A549 (cell line): ENCODE measurements at regions not wholly inside any gene's neighbourhood (a gene's known extent, or its start where the extent isn't known, plus 50 kb on each side); places are given as distances from the start of the nearest gene placed in this dataset.
A peak's percentile ranks its signal among the peaks of the same experiment; 100 is the strongest.

ENCODE experiments used
- ATAC-seq, 2 experiments: fragments of 200-7000 bp in 1 of 2; fragments of >200 bp in 1 of 2; cut with Nextera tagmentation in 1 of 2; cut with Tn5 transposase in 1 of 2; 3 replicates each; pipeline versions ENCODE4 v1.8.0 to v1.9.1; 2018 to 2020; ENCODE audit warnings: mild to moderate bottlenecking in 1 of 2, moderate library complexity in 1 of 2
- CTCF ChIA-PET: fragments of 300-600 bp; sonication (Branson Sonifier 250); formaldehyde crosslinking; extraction: SDS; loops from one replicate; lab custom pipeline; 2021; ENCODE audit warnings: antibody characterized with exemption, inconsistent platforms; lab: Yijun Ruan, JAX
- POLR2A ChIA-PET: fragments of 350-600 bp; formaldehyde crosslinking; extraction: SDS; loops from one replicate; lab custom pipeline; 2021; ENCODE audit warnings: antibody characterized with exemption, inconsistent platforms; lab: Yijun Ruan, JAX
- DNase-seq, 2 experiments: peaks; one replicate each; pipeline versions ENCODE4 v3.0.0 to v3.0.0-alpha.2; 2011 to 2016; ENCODE audit warnings: low read depth in 1 of 2, low spot score in 1 of 2
- FAIRE-seq: peaks from 2 replicates; lab custom pipeline; 2011; peaks lifted over from hg19 to GRCh38; lab: Jason Lieb, UNC
- H3K27ac ChIP-seq, 2 experiments: fragments of >200 bp; sonication (Bioruptor Twin); formaldehyde crosslinking; 3 replicates each; pipeline ENCODE4 v1.5.1; 2016 to 2017
- H3K4me1 ChIP-seq: fragments of >200 bp; sonication (Bioruptor Twin); formaldehyde crosslinking; 3 replicates; pipeline ENCODE4 v1.6.1; 2016
- H3K4me2 ChIP-seq: fragments of >200 bp; sonication (Bioruptor Twin); formaldehyde crosslinking; 3 replicates; pipeline ENCODE4 v1.6.1; 2016
- H3K4me3 ChIP-seq: fragments of >200 bp; sonication (Bioruptor Twin); formaldehyde crosslinking; 3 replicates; pipeline ENCODE4 v1.5.1; 2016
- H3K9me3 ChIP-seq: fragments of >200 bp; sonication (Bioruptor Twin); formaldehyde crosslinking; 3 replicates; pipeline ENCODE4 v1.6.1; 2016
- CEBPB ChIP-seq, 2 experiments: fragments of >200 bp in 1 of 2; sonication (Bioruptor Twin) in 1 of 2; formaldehyde crosslinking in 1 of 2; IDR thresholded peaks; 2 replicates each; pipeline ENCODE4 v1.6.1; 2012 to 2016
- CHD2 ChIP-seq: fragments of 150-350 bp; IDR thresholded peaks from 2 replicates; pipeline ENCODE4 v1.6.1; 2014; ENCODE audit warnings: low read length; ENCODE audit not compliant: partially characterized antibody
- EHF ChIP-seq: fragments of 250-450 bp; sonication (Bioruptor Pico); IDR thresholded peaks from 2 replicates; pipeline ENCODE4 v1.5.0; 2020; ENCODE audit warnings: mild to moderate bottlenecking
- EHMT2 ChIP-seq: fragments of 200-600 bp; sonication (generic); IDR thresholded peaks from 2 replicates; pipeline ENCODE4 v1.6.1; 2016; ENCODE audit warnings: antibody characterized with exemption, low read depth, mild to moderate bottlenecking, moderate library complexity
- EP300 ChIP-seq, 2 experiments: fragments of >200 bp; sonication (Bioruptor Twin); formaldehyde crosslinking; IDR thresholded peaks; 2 replicates in 1 of 2; 3 replicates in 1 of 2; pipeline ENCODE4 v1.6.1; 2016 to 2017
- ESRRA ChIP-seq: fragments of 150-350 bp; IDR thresholded peaks from 2 replicates; pipeline ENCODE4 v1.6.1; 2014; ENCODE audit warnings: mild to moderate bottlenecking, low read length, borderline replicate concordance
- FOSL2 ChIP-seq, 2 experiments: fragments of 450-650 bp in 1 of 2; fragments of >200 bp in 1 of 2; sonication (Bioruptor Twin) in 1 of 2; formaldehyde crosslinking; IDR thresholded peaks; 2 replicates each; pipeline versions ENCODE4 v1.5.0 to v1.6.1; 2016 to 2020; ENCODE audit warnings: mild to moderate bottlenecking in 1 of 2, moderate library complexity in 1 of 2
- GATA3 ChIP-seq: IDR thresholded peaks from 2 replicates; pipeline ENCODE4 v1.6.1; 2012; ENCODE audit warnings: borderline replicate concordance
- HOXA7 ChIP-seq: fragments of 250-450 bp; sonication (Bioruptor Pico); IDR thresholded peaks from 2 replicates; pipeline ENCODE4 v1.5.0; 2020; ENCODE audit warnings: mild to moderate bottlenecking, moderate library complexity
- HOXB13 ChIP-seq: fragments of 250-450 bp; sonication (Bioruptor Pico); IDR thresholded peaks from 2 replicates; pipeline ENCODE4 v1.5.0; 2020; ENCODE audit warnings: low read depth, mild to moderate bottlenecking, moderate library complexity
- JUNB ChIP-seq: fragments of >200 bp; sonication (Bioruptor Twin); formaldehyde crosslinking; IDR thresholded peaks from 2 replicates; pipeline ENCODE4 v1.6.1; 2016
- KDM5A ChIP-seq: fragments of 200-600 bp; sonication (generic); IDR thresholded peaks from 2 replicates; pipeline ENCODE4 v1.6.1; 2016; ENCODE audit warnings: antibody characterized with exemption, mild to moderate bottlenecking
- MAZ ChIP-seq: fragments of 150-350 bp; IDR thresholded peaks from 2 replicates; pipeline ENCODE4 v1.6.1; 2014; ENCODE audit warnings: antibody characterized with exemption, low read depth, low read length, borderline replicate concordance
- NFE2L2 ChIP-seq: fragments of 150-350 bp; conservative IDR thresholded peaks from 2 replicates; pipeline ENCODE4 v1.6.1; 2014; ENCODE audit warnings: low read length
- PHF8 ChIP-seq: fragments of 200-600 bp; sonication (generic); IDR thresholded peaks from 2 replicates; pipeline ENCODE4 v1.6.1; 2016; ENCODE audit warnings: low read depth, mild to moderate bottlenecking, antibody characterized with exemption, moderate library complexity, borderline replicate concordance
- RCOR1 ChIP-seq: fragments of 150-350 bp; IDR thresholded peaks from 2 replicates; pipeline ENCODE4 v1.6.1; 2014; ENCODE audit warnings: antibody characterized with exemption, low read length, low read depth
- SMC3 ChIP-seq: fragments of >200 bp; sonication (Bioruptor Twin); formaldehyde crosslinking; IDR thresholded peaks from 3 replicates; pipeline ENCODE4 v1.6.1; 2018; ENCODE audit warnings: inconsistent platforms
- SREBF2 ChIP-seq: fragments of 450-650 bp; IDR thresholded peaks from 2 replicates; pipeline ENCODE4 v1.6.1; 2014; ENCODE audit warnings: mild to moderate bottlenecking, moderate library complexity
- ZC3H11A ChIP-seq: fragments of 450-650 bp; IDR thresholded peaks from 2 replicates; pipeline ENCODE4 v1.6.1; 2014; ENCODE audit warnings: antibody characterized with exemption, mild to moderate bottlenecking
- ZFP36 ChIP-seq: fragments of 450-650 bp; IDR thresholded peaks from 2 replicates; pipeline ENCODE4 v1.6.1; 2014; ENCODE audit warnings: borderline replicate concordance; ENCODE audit not compliant: partially characterized antibody
- WGBS: methylation state at CpG from one replicate; pipeline ENCODE4 v1.1.6; 2017; ENCODE audit errors: missing lambda C conversion rate; 5-methylcytosine and 5-hydroxymethylcytosine counted together
- TF ChIP-seq, protein P1 (sequence below): fragments of 200-600 bp; sonication (generic); IDR thresholded peaks from 2 replicates; pipeline ENCODE4 v1.6.1; 2016; ENCODE audit warnings: antibody characterized with exemption, mild to moderate bottlenecking, moderate library complexity
- TF ChIP-seq, protein P2 (sequence below): IDR thresholded peaks from 2 replicates; pipeline ENCODE4 v1.6.1; 2012
- TF ChIP-seq, protein P3 (sequence below): fragments of 250-450 bp; sonication (Bioruptor Pico); IDR thresholded peaks from 2 replicates; pipeline ENCODE4 v1.5.0; 2021; ENCODE audit warnings: mild to moderate bottlenecking, moderate library complexity, borderline replicate concordance
- TF ChIP-seq, protein P4 (sequence below): fragments of >200 bp; sonication (Bioruptor Twin); formaldehyde crosslinking; IDR thresholded peaks from 3 replicates; pipeline ENCODE4 v1.5.1; 2016
- TF ChIP-seq, protein P5 (sequence below): fragments of >200 bp; sonication (Bioruptor Twin); formaldehyde crosslinking; IDR thresholded peaks from 2 replicates; pipeline ENCODE4 v1.6.1; 2016

DNA sequence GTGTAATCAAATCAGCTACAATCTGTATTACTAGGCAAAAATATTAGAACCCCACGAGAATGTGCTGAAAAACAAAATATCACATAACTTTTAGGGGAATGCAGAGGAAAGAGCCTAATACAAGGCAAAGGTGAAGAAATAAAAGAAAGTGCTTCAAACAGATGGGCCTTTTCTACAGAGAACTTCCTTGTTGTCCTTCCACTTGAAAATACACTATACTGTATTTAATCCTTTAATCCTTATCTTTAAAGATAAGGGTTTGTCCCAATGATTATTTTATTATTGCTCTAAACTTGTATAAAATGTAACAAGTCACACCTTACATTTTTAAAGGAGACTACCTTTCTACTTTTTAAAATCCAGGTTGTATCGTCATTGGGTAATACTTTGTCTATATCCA is 296.5 kb downstream of the NDFIP2 start:
- ChIA-PET CTCF (no interaction called here), POLR2A (no interaction called here)
- Histone ChIP-seq H3K4me2 (no peak overlapping the region), H3K4me3 (no peak overlapping the region), H3K4me1 (peaks cover 20% of the 10 kb centered on the region; the same call in 1 of the 3 replicates), H3K9me3 (no peaks in the 10 kb centered on the region), H3K27ac (no peak overlapping the region)
- FAIRE-seq (no peak), DNase-seq (no peak), ATAC-seq (no peak)
- TF ChIP-seq RCOR1, result no peak
- TF ChIP-seq, protein P1, sequence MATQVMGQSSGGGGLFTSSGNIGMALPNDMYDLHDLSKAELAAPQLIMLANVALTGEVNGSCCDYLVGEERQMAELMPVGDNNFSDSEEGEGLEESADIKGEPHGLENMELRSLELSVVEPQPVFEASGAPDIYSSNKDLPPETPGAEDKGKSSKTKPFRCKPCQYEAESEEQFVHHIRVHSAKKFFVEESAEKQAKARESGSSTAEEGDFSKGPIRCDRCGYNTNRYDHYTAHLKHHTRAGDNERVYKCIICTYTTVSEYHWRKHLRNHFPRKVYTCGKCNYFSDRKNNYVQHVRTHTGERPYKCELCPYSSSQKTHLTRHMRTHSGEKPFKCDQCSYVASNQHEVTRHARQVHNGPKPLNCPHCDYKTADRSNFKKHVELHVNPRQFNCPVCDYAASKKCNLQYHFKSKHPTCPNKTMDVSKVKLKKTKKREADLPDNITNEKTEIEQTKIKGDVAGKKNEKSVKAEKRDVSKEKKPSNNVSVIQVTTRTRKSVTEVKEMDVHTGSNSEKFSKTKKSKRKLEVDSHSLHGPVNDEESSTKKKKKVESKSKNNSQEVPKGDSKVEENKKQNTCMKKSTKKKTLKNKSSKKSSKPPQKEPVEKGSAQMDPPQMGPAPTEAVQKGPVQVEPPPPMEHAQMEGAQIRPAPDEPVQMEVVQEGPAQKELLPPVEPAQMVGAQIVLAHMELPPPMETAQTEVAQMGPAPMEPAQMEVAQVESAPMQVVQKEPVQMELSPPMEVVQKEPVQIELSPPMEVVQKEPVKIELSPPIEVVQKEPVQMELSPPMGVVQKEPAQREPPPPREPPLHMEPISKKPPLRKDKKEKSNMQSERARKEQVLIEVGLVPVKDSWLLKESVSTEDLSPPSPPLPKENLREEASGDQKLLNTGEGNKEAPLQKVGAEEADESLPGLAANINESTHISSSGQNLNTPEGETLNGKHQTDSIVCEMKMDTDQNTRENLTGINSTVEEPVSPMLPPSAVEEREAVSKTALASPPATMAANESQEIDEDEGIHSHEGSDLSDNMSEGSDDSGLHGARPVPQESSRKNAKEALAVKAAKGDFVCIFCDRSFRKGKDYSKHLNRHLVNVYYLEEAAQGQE, result no peak
- WGBS, result 85% methylated on average over 2 of the region's 2 CpGs

DNA sequence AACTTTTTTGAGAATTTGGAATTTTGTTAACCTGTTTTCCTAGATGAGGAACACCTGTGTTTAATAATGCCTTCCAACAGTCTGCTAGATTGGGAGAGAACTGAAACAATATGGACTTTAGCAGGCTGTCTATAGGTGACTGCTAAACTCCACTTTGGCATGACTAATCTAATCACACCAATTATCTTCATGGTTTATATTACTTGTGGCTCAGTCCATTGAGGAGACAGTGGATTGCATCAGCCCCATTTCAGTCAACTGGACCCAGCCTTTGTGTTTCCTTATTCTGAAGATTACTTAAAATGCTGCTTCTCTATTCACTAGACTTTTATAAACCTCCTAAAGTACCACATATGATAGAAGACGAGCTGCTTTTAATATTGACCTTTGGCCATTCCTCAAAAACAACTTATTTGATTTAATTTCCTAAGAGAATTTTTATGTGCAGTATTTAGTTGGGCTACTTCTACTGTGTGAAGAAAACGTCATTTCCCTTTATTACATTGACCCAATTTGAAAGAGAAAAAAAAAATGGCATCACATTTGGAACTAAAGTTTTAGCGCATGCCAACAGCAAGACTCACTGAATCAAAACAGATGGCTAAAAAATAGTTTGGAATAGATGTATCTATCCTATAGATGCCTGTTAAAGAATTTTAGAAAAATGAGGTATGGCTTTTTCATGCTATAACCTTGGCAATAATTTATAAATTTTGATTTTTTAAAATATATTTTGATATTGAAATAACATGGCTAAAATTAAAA is 295.8 kb downstream of the NDFIP2 start:
- ATAC-seq, result no peak
- peaks cover 20% of the 10 kb centered on the region; the same call in 1 of the 3 replicates for H3K4me1 ChIP-seq
- no peaks in the 10 kb centered on the region for H3K9me3 ChIP-seq
- no peak overlapping the region for H3K4me2 ChIP-seq
- DNase-seq, result no peak
- POLR2A ChIA-PET, result interaction anchor here (1.7 kb wide), 1 partner anchor 564 kb away, joined by 5 read pairs; the partner anchor contains the start of gene SPRY2
- TF ChIP-seq GATA3 (no peak), FOSL2 (IDR thresholded peaks at IDR 0.05) (no peak), FOSL2 (CRISPR knock-in tag; IDR thresholded peaks at IDR 0.05) (no peak)
- TF ChIP-seq, all 56 proteins: peak for 0
- FAIRE-seq, result no peak
- no peak overlapping the region for H3K4me3 ChIP-seq
- H3K27ac ChIP-seq, result peak overlapping the region; percentile 13 to 63; a peak in 3 of 6 replicates
- 85% methylated on average over 3 of the region's 3 CpGs for WGBS
- CTCF ChIA-PET, result interaction anchor here (1.0 to 1.5 kb wide), 2 partner anchors 272 to 573 kb away, joined by 3 read pairs; no protein-coding TSS in a partner anchor

DNA sequence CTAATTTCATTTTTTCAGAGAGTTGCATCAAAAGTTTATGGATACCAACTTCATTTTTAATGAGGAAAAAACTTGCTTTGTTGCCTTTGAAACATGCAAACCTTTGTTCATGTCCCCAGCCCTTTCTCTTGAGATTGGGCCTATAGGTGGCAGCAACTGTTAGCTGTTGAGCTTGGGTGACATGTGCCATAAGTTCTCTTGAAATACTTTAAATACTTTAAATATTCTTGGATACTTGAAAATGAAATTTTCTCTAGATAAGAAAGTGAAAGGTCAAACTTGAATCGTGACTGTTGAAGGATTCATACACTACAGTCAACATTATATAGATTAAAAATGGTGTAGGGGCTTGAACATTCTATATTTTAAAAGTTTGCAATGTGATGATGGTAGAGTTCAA is 294.9 kb downstream of the NDFIP2 start:
- Histone ChIP-seq H3K4me1 (peaks cover 20% of the 10 kb centered on the region; the same call in 1 of the 3 replicates), H3K27ac (0 out of 6 replicates have a peak overlapping the region, but pooled peaks of 1 of the 2 experiments have one; percentile 38), H3K4me3 (no peak overlapping the region), H3K4me2 (no peak overlapping the region), H3K9me3 (no peaks in the 10 kb centered on the region)
- ChIA-PET CTCF (interaction anchor here (0.9 to 1.5 kb wide), 8 partner anchors 9 to 610 kb away, joined by 3 to 4 read pairs (median 3); no protein-coding TSS in a partner anchor), POLR2A (interaction anchor here (1.3 to 1.7 kb wide), 2 partner anchors 161 to 565 kb away, joined by 3 to 5 read pairs; partner anchors contain the start of gene SPRY2)
- FAIRE-seq (no peak), DNase-seq (peak; percentile 5 to 63), ATAC-seq (peak in 1 of 2 experiments; percentile 65; a peak in 3 of 6 replicates)
- WGBS, result 0% methylated on average over 1 of the region's 1 CpG
- TF ChIP-seq HOXB13 (CRISPR knock-in tag) (no peak), ZC3H11A (no peak), EHMT2 (no peak), CHD2 (no peak), JUNB (no peak), NFE2L2 (no peak), ZFP36 (no peak), MAZ (no peak), KDM5A (no peak), CEBPB (IDR thresholded peaks at IDR 0.05) (no peak), ESRRA (no peak), FOSL2 (IDR thresholded peaks at IDR 0.05) (no peak), FOSL2 (CRISPR knock-in tag; IDR thresholded peaks at IDR 0.05) (no peak), SMC3 (peak; percentile 60), EHF (no peak), PHF8 (no peak), SREBF2 (no peak), EP300 (IDR thresholded peaks at IDR 0.05) (no peak), HOXA7 (CRISPR knock-in tag) (no peak)
- TF ChIP-seq, protein P2, sequence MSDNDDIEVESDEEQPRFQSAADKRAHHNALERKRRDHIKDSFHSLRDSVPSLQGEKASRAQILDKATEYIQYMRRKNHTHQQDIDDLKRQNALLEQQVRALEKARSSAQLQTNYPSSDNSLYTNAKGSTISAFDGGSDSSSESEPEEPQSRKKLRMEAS, result peak; percentile 42
- TF ChIP-seq, protein P3, sequence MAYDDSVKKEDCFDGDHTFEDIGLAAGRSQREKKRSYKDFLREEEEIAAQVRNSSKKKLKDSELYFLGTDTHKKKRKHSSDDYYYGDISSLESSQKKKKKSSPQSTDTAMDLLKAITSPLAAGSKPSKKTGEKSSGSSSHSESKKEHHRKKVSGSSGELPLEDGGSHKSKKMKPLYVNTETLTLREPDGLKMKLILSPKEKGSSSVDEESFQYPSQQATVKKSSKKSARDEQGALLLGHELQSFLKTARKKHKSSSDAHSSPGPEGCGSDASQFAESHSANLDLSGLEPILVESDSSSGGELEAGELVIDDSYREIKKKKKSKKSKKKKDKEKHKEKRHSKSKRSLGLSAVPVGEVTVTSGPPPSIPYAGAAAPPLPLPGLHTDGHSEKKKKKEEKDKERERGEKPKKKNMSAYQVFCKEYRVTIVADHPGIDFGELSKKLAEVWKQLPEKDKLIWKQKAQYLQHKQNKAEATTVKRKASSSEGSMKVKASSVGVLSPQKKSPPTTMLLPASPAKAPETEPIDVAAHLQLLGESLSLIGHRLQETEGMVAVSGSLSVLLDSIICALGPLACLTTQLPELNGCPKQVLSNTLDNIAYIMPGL (CRISPR knock-in tag), result no peak
- TF ChIP-seq, protein P4, sequence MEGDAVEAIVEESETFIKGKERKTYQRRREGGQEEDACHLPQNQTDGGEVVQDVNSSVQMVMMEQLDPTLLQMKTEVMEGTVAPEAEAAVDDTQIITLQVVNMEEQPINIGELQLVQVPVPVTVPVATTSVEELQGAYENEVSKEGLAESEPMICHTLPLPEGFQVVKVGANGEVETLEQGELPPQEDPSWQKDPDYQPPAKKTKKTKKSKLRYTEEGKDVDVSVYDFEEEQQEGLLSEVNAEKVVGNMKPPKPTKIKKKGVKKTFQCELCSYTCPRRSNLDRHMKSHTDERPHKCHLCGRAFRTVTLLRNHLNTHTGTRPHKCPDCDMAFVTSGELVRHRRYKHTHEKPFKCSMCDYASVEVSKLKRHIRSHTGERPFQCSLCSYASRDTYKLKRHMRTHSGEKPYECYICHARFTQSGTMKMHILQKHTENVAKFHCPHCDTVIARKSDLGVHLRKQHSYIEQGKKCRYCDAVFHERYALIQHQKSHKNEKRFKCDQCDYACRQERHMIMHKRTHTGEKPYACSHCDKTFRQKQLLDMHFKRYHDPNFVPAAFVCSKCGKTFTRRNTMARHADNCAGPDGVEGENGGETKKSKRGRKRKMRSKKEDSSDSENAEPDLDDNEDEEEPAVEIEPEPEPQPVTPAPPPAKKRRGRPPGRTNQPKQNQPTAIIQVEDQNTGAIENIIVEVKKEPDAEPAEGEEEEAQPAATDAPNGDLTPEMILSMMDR, result peak; percentile 55
- TF ChIP-seq, protein P5, sequence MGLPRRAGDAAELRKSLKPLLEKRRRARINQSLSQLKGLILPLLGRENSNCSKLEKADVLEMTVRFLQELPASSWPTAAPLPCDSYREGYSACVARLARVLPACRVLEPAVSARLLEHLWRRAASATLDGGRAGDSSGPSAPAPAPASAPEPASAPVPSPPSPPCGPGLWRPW, result no peak
